MM.1S (cell line): ENCODE measurements at regions not wholly inside any gene's neighbourhood (a gene's known extent, or its start where the extent isn't known, plus 50 kb on each side); places are given as distances from the start of the nearest gene placed in this dataset.
"Not testable (repeated sequence)": the region's sequence is repeated elsewhere in the genome, so short reads cannot be mapped to it uniquely, and the experiment has no call there.

ENCODE experiments used
- DNase-seq: peaks from one replicate; pipeline ENCODE4 v3.0.0-alpha.2; 2015
- H2AFZ ChIP-seq: fragments of 300-600 bp; sonication (generic); 2 replicates; pipeline ENCODE4 v1.6.0; 2016; ENCODE audit warnings: antibody characterized with exemption, low read length
- H3F3A ChIP-seq: fragments of 300-600 bp; sonication (generic); 2 replicates; pipeline ENCODE4 v1.6.1; 2016; ENCODE audit warnings: mild to moderate bottlenecking, antibody characterized with exemption, low read length, moderate library complexity, mixed read lengths; ENCODE audit not compliant: insufficient read depth
- H3K27ac ChIP-seq: fragments of 300-600 bp; sonication (generic); 2 replicates; pipeline ENCODE4 v1.5.1; 2016; ENCODE audit warnings: mild to moderate bottlenecking, low read length
- H3K27me3 ChIP-seq: fragments of 300-600 bp; sonication (generic); replicated peaks from 2 replicates; pipeline ENCODE4 v1.6.0; 2016; ENCODE audit warnings: low read length; ENCODE audit not compliant: insufficient read depth
- H3K36me3 ChIP-seq: fragments of 300-600 bp; sonication (generic); replicated peaks from 2 replicates; pipeline ENCODE4 v1.6.1; 2016; ENCODE audit warnings: mild to moderate bottlenecking, low read length, mixed read lengths; ENCODE audit not compliant: insufficient read depth
- H3K4me1 ChIP-seq: fragments of 300-600 bp; sonication (generic); 2 replicates; pipeline ENCODE4 v1.6.1; 2016; ENCODE audit warnings: low read length, mixed read lengths
- H3K4me2 ChIP-seq: fragments of 300-600 bp; sonication (generic); 2 replicates; pipeline ENCODE4 v1.6.0; 2016; ENCODE audit warnings: low read depth, low read length
- H3K4me3 ChIP-seq: fragments of 300-600 bp; sonication (generic); 2 replicates; pipeline ENCODE4 v1.5.1; 2016; ENCODE audit warnings: low read length, mixed read lengths
- H3K79me2 ChIP-seq: fragments of 300-600 bp; sonication (generic); 2 replicates; pipeline ENCODE4 v1.6.1; 2016; ENCODE audit warnings: mixed run types, low read length, mixed read lengths
- H3K9ac ChIP-seq: fragments of 300-600 bp; sonication (generic); 2 replicates; pipeline ENCODE4 v1.6.1; 2016; ENCODE audit warnings: low read length, mixed read lengths
- H3K9me2 ChIP-seq: fragments of 300-600 bp; sonication (generic); replicated peaks from 2 replicates; pipeline ENCODE4 v1.6.1; 2016; ENCODE audit warnings: mild to moderate bottlenecking, low read length, mixed read lengths; ENCODE audit not compliant: insufficient read depth
- H3K9me3 ChIP-seq: fragments of 300-600 bp; sonication (generic); replicated peaks from 2 replicates; pipeline ENCODE4 v1.6.1; 2016; ENCODE audit warnings: mild to moderate bottlenecking, low read length, mixed read lengths; ENCODE audit not compliant: insufficient read depth
- H4K20me1 ChIP-seq: fragments of 300-600 bp; sonication (generic); 2 replicates; pipeline ENCODE4 v1.6.1; 2016; ENCODE audit warnings: mild to moderate bottlenecking, low read length, moderate library complexity, mixed read lengths; ENCODE audit not compliant: insufficient read depth
- EZH2 ChIP-seq: fragments of 300-600 bp; sonication (generic); optimal IDR thresholded peaks from 2 replicates; pipeline ENCODE3; 2017; ENCODE audit warnings: low read depth, mild to moderate bottlenecking, antibody characterized with exemption, low read length, mixed read lengths
- EZH2phosphoT487 ChIP-seq: fragments of 300-600 bp; sonication (generic); IDR thresholded peaks from 2 replicates; pipeline ENCODE4 v1.6.1; 2018; ENCODE audit warnings: antibody characterized with exemption, low read length
- TF ChIP-seq, protein P1 (sequence below): fragments of 300-600 bp; sonication (generic); IDR thresholded peaks from 2 replicates; pipeline ENCODE4 v1.5.1; 2016; ENCODE audit warnings: antibody characterized with exemption, low read length, mixed read lengths

DNA sequence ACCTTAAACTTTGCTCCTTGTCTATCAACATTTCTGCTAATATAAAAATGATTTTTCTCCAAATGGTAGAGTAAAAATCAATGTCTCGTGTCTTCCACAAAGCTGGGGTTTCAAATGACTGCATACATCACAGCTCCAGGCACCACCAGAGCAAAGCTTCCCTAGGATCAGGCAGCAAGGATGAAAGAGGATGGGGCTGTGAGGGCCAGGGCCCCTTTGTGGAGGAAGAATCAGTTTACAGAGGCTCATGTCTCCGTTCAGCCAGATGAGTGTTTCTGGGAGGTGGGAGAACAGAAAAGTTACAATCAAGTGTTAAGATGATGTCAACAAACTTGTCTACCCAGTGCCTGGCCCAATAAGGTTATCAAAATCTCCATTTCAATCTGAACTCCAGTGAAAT is 105.5 kb downstream of the BDH1 start:
- Histone ChIP-seq H3K79me2 (no peaks in the 10 kb centered on the region), H3F3A (no peaks in the 10 kb centered on the region), H3K4me2 (no peak overlapping the region), H2AFZ (no peak overlapping the region), H3K27me3 (peaks cover 13% of the 10 kb centered on the region), H3K4me1 (no peaks in the 10 kb centered on the region), H3K9me2 (no peaks in the 10 kb centered on the region), H3K9ac (no peak overlapping the region), H3K4me3 (no peak overlapping the region), H4K20me1 (no peaks in the 10 kb centered on the region), H3K36me3 (no peaks in the 10 kb centered on the region), H3K27ac (no peak overlapping the region), H3K9me3 (no peaks in the 10 kb centered on the region)
- DNase-seq = no peak
- TF ChIP-seq EZH2phosphoT487 = no peak
- no peak for TF ChIP-seq EZH2
- TF ChIP-seq, protein P1, sequence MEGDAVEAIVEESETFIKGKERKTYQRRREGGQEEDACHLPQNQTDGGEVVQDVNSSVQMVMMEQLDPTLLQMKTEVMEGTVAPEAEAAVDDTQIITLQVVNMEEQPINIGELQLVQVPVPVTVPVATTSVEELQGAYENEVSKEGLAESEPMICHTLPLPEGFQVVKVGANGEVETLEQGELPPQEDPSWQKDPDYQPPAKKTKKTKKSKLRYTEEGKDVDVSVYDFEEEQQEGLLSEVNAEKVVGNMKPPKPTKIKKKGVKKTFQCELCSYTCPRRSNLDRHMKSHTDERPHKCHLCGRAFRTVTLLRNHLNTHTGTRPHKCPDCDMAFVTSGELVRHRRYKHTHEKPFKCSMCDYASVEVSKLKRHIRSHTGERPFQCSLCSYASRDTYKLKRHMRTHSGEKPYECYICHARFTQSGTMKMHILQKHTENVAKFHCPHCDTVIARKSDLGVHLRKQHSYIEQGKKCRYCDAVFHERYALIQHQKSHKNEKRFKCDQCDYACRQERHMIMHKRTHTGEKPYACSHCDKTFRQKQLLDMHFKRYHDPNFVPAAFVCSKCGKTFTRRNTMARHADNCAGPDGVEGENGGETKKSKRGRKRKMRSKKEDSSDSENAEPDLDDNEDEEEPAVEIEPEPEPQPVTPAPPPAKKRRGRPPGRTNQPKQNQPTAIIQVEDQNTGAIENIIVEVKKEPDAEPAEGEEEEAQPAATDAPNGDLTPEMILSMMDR = no peak

DNA sequence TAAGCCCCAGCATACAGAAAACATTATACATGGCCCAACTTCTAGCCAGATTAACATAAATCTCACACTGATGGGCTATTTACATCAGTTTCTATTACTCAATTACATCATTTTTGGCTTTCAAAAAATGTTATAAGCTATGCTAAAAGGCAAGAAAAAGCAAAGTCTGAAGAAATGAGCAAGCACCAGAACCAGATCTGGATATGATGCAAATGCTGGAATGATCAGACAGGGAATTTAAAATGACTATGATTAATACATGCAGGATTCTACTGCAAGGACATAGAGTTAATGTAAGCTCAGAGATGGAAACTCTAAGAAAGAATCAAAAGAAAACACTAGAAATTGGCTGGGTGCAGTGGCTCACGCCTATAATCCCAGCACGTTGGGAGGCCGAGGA is 106.6 kb downstream of the BDH1 start:
- H3K4me1 ChIP-seq, H3K9me3 ChIP-seq, DNase-seq, H3K79me2 ChIP-seq, H3K9me2 ChIP-seq, H3F3A ChIP-seq, H3K4me2 ChIP-seq, H3K27ac ChIP-seq, H3K4me3 ChIP-seq, H3K27me3 ChIP-seq, H2AFZ ChIP-seq, H4K20me1 ChIP-seq, H3K9ac ChIP-seq, H3K36me3 ChIP-seq: not testable (repeated sequence)

DNA sequence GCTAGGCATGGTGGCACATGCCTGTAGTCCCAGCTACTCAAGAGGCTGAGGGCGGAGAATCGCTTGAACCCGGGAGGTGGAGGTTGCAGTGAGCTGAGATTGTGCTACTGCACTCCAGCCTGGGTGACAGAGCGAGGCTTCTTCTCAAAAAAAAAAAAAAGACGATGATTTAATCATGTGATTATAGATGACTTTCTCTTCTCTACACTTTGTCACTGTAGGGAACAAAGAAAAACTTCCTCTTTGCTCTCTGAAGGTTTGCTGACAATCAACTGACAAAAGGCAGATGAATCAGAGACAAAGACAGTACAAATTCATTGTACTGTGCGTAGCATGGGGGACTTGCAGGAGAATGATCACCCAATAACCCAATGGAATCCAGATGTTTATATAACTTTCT is 108.0 kb downstream of the BDH1 start:
- not testable (repeated sequence) for DNase-seq, H3K27ac ChIP-seq, H3K36me3 ChIP-seq, H3K27me3 ChIP-seq, H3K9me2 ChIP-seq, H4K20me1 ChIP-seq, H3K9me3 ChIP-seq, H3K9ac ChIP-seq, H3F3A ChIP-seq, H3K4me2 ChIP-seq, H2AFZ ChIP-seq, H3K4me1 ChIP-seq, H3K79me2 ChIP-seq, H3K4me3 ChIP-seq

DNA sequence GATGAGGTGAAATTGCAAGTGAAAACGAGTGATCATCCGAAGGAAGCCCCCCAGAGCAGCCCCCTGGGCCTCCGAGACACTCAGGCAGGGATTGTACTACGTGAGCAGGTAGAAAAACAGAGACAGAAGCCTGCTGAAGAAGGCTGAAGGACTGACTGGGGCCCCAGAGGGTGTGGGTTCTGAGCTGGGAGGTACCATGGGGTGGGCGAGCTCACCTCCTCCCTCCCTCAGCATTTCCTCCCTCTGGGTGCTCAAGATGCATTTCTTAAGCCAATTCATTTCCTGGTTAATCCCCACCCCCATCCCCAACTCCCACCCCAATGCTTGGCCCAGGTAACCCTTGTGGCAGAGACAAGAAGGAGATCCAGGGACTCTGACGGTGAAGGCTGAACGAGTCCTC is 108.7 kb downstream of the BDH1 start:
- H3K4me3 ChIP-seq = no peak overlapping the region
- H3K9me2 ChIP-seq = no peaks in the 10 kb centered on the region
- H3F3A ChIP-seq = no peaks in the 10 kb centered on the region
- no peaks in the 10 kb centered on the region for H3K9me3 ChIP-seq
- no peaks in the 10 kb centered on the region for H4K20me1 ChIP-seq
- DNase-seq = no peak
- no peak overlapping the region for H3K9ac ChIP-seq
- H3K4me1 ChIP-seq = no peaks in the 10 kb centered on the region
- H3K79me2 ChIP-seq = no peaks in the 10 kb centered on the region
- TF ChIP-seq, protein P1 = no peak
- no peak for TF ChIP-seq EZH2
- no peak for TF ChIP-seq EZH2phosphoT487
- H3K4me2 ChIP-seq = no peak overlapping the region
- no peak overlapping the region for H3K27ac ChIP-seq
- no peaks in the 10 kb centered on the region for H3K27me3 ChIP-seq
- no peaks in the 10 kb centered on the region for H3K36me3 ChIP-seq
- no peak overlapping the region for H2AFZ ChIP-seq
